ENCODE measurements at regions not wholly inside any gene's neighbourhood (a gene's known extent, or its start where the extent isn't known, plus 50 kb on each side); places are given as distances from the start of the nearest gene placed in this dataset.
"Not testable (repeated sequence)": the region's sequence is repeated elsewhere in the genome, so short reads cannot be mapped to it uniquely, and the experiment has no call there.

- intact Hi-C loops (cut with DNase I), result no loop called here
- Histone ChIP-seq H3K36me3 (no peaks in the 10 kb centered on the region), H3K27me3 (replicated peaks; ENCODE audit: insufficient read depth) (no peaks in the 10 kb centered on the region), H3K4me1 (replicated peaks) (no peaks in the 10 kb centered on the region), H3K4me3 (no peak overlapping the region), H3K9me3 (no peaks in the 10 kb centered on the region), H3K27ac (no peak overlapping the region)
- 35% methylated on average over 2 of the region's 2 CpGs for WGBS
- DNase-seq (ENCODE audit: low spot score), result no peak
- peak in 1 of 4 experiments; percentile 37 for TF ChIP-seq CTCF (IDR thresholded peaks at IDR 0.05)
- no peak for TF ChIP-seq POLR2AphosphoS5 (IDR thresholded peaks at IDR 0.05)
Observed at GRCh38 chrX:83416273-83416672, 91.8 kb upstream of the POU3F4 start.

GRCh38 chrX:83419030-83419792, 88.9 kb upstream of the POU3F4 start:
- WGBS, result 92% methylated on average over 11 of the region's 19 CpGs

GRCh38 chrX:83422836-83423235, 85.3 kb upstream of the POU3F4 start:
- TF ChIP-seq POLR2A (IDR thresholded peaks at IDR 0.05) (no peak), POLR2AphosphoS5 (IDR thresholded peaks at IDR 0.05) (no peak), CTCF (IDR thresholded peaks at IDR 0.05) (no peak)
- Histone ChIP-seq H3K36me3 (no peaks in the 10 kb centered on the region), H3K27me3 (replicated peaks; ENCODE audit: insufficient read depth) (no peaks in the 10 kb centered on the region), H3K4me3 (no peak overlapping the region), H3K9me3 (no peaks in the 10 kb centered on the region), H3K4me1 (replicated peaks) (no peaks in the 10 kb centered on the region), H3K27ac (no peak overlapping the region)
- intact Hi-C loops (cut with DNase I), result no loop called here
- no peak for DNase-seq (ENCODE audit: low spot score)
- WGBS, result 100% methylated on average over 1 of the region's 1 CpG

More at GRCh38 chrX:83419030-83419792, 88.9 kb upstream of the POU3F4 start:
- Histone ChIP-seq H3K9me3 (no peaks in the 10 kb centered on the region), H3K4me1 (replicated peaks) (no peaks in the 10 kb centered on the region), H3K27me3 (replicated peaks; ENCODE audit: insufficient read depth) (no peaks in the 10 kb centered on the region), H3K4me3 (no peak overlapping the region), H3K36me3 (no peaks in the 10 kb centered on the region), H3K27ac (no peak overlapping the region)
- intact Hi-C loops (cut with DNase I), result no loop called here
- no peak for DNase-seq (ENCODE audit: low spot score)
- TF ChIP-seq POLR2AphosphoS5 (IDR thresholded peaks at IDR 0.05) (no peak), POLR2A (IDR thresholded peaks at IDR 0.05) (no peak), CTCF (IDR thresholded peaks at IDR 0.05) (no peak)

GRCh38 chrX:83442552-83442951, 65.5 kb upstream of the POU3F4 start:
- H3K36me3 ChIP-seq; H3K4me3 ChIP-seq; intact Hi-C loops (cut with DNase I); H3K27ac ChIP-seq; H3K9me3 ChIP-seq; H3K27me3 ChIP-seq (replicated peaks; ENCODE audit: insufficient read depth); DNase-seq (ENCODE audit: low spot score); H3K4me1 ChIP-seq (replicated peaks): not testable (repeated sequence)
- WGBS, result 78% methylated on average over 3 of the region's 3 CpGs

- Histone ChIP-seq H3K9me3 (no peaks in the 10 kb centered on the region), H3K27me3 (replicated peaks; ENCODE audit: insufficient read depth) (no peaks in the 10 kb centered on the region), H3K4me1 (replicated peaks) (no peaks in the 10 kb centered on the region), H3K27ac (no peak overlapping the region), H3K4me3 (no peak overlapping the region), H3K36me3 (no peaks in the 10 kb centered on the region)
- TF ChIP-seq CTCF (IDR thresholded peaks at IDR 0.05) (no peak), POLR2A (IDR thresholded peaks at IDR 0.05) (no peak), POLR2AphosphoS5 (IDR thresholded peaks at IDR 0.05) (no peak)
- WGBS, result 61% methylated on average over 2 of the region's 2 CpGs
- intact Hi-C loops (cut with DNase I), result no loop called here
- DNase-seq (ENCODE audit: low spot score), result no peak
Observed at GRCh38 chrX:83446355-83446754, 61.7 kb upstream of the POU3F4 start.
